Testis (tissue), 2 donors: ENCODE measurements at regions not wholly inside any gene's neighbourhood (a gene's known extent, or its start where the extent isn't known, plus 50 kb on each side); places are given as distances from the start of the nearest gene placed in this dataset.

ENCODE experiments used
- DNase-seq: peaks from one replicate; pipeline ENCODE4 v3.0.0-alpha.2; 2019
- H3K27ac ChIP-seq, 2 donors: fragments of 200-600 bp; sonication (generic); one replicate each; pipeline ENCODE4 v1.5.1; 2019
- H3K27me3 ChIP-seq: fragments of 200-600 bp; sonication (generic); one replicate; pipeline ENCODE4 v1.5.1; 2019
- H3K36me3 ChIP-seq: fragments of 200-600 bp; sonication (generic); one replicate; pipeline ENCODE4 v1.5.1; 2017; ENCODE audit warnings: low read depth; ENCODE audit errors: missing control alignments
- H3K4me1 ChIP-seq: fragments of 200-600 bp; sonication (generic); one replicate; pipeline ENCODE4 v1.5.1; 2019
- H3K4me3 ChIP-seq, 2 donors: fragments of 200-600 bp; sonication (generic); one replicate each; pipeline ENCODE4 v1.5.1; 2017 to 2019
- H3K9me3 ChIP-seq: fragments of 200-600 bp; sonication (generic); one replicate; pipeline ENCODE4 v1.5.1; 2017
- CTCF ChIP-seq, 3 experiments: fragments of 450-650 bp in 2 of 3; fragments of 200-600 bp in 1 of 3; sonication (generic) in 1 of 3; IDR thresholded peaks; one replicate each; pipeline ENCODE4 v1.5.1; 2016 to 2019; ENCODE audit warnings: antibody characterized with exemption in 3 of 3, mild to moderate bottlenecking in 2 of 3, moderate library complexity in 1 of 3
- POLR2A ChIP-seq: fragments of 450-650 bp; IDR thresholded peaks from one replicate; pipeline ENCODE4 v1.6.1; 2017; ENCODE audit warnings: antibody characterized with exemption, mild to moderate bottlenecking, moderate library complexity
- WGBS, 2 donors: methylation state at CpG; one replicate each; pipeline ENCODE4 v1.1.5; 2018; 5-methylcytosine and 5-hydroxymethylcytosine counted together
- intact Hi-C: fragments of 100-400 bp; cut with DNase I; formaldehyde crosslinking; loops from one replicate; pipeline ENCODE4 v1.15.1; 2023; ENCODE audit warnings: low total_unique reads

DNA sequence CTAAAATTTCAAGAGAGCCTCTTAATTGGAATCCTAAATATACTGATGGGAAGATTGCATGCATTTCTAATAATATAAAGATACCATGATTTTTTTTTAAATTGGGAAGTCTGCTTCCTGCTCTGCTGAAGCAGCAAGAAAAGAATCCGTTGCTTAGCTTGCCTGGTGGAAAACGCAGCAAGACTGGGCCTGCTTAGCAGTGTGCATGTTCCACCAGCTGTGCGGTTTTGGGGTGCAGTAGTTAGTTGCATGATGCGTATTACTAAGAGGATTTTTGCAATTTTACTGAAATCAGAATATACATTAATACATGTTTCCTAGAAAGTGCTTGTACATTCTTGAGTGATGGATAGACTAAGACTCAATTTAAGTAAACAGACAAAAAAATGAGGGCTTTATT, 319.9 kb downstream of the CMPK2 start:
- DNase-seq, result no peak
- 91 to 94% methylated on average over 4 of the region's 4 CpGs for WGBS, 2 donors
- intact Hi-C loops, result no loop called here

DNA sequence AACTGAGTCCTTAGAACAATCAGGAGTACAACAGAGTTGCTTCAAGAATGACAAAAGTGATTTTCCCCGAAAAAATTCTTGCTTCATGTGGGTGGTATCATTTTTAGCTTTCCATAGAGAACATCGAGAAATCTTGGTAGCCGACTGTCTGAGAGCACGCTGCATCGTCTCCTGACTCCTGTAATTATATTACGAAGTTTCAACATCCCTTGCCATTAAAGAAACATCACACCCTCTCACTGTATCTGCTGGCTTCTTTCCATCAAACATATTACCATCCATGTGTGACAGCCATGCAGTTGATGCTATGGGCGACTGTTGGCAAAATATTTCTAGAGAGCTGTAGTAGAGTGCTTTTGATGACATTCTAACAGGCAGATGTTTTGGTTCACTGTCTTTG, 311.2 kb downstream of the CMPK2 start:
- Histone ChIP-seq H3K27ac (no peak overlapping the region), H3K4me3 (no peak overlapping the region), H3K9me3 (no peaks in the 10 kb centered on the region), H3K27me3 (no peaks in the 10 kb centered on the region), H3K36me3 (no peaks in the 10 kb centered on the region), H3K4me1 (no peaks in the 10 kb centered on the region)
- intact Hi-C loops, result no loop called here
- WGBS, 2 donors, result 85 to 91% methylated on average over 7 of the region's 7 CpGs
- no peak for DNase-seq
- TF ChIP-seq CTCF (IDR thresholded peaks at IDR 0.05) (no peak), POLR2A (no peak)

More for the DNA sequence above, 319.9 kb downstream of the CMPK2 start:
- H3K4me3 ChIP-seq, result no peak overlapping the region
- no peaks in the 10 kb centered on the region for H3K27me3 ChIP-seq
- no peaks in the 10 kb centered on the region for H3K4me1 ChIP-seq
- TF ChIP-seq CTCF (IDR thresholded peaks at IDR 0.05) (no peak), POLR2A (no peak)
- no peaks in the 10 kb centered on the region for H3K36me3 ChIP-seq
- no peak overlapping the region for H3K27ac ChIP-seq
- no peaks in the 10 kb centered on the region for H3K9me3 ChIP-seq

- Histone ChIP-seq H3K4me1 (no peaks in the 10 kb centered on the region), H3K27me3 (no peaks in the 10 kb centered on the region), H3K27ac (no peak overlapping the region), H3K4me3 (no peak overlapping the region), H3K9me3 (no peaks in the 10 kb centered on the region), H3K36me3 (no peaks in the 10 kb centered on the region)
- DNase-seq, result no peak
- intact Hi-C loops, result no loop called here
- TF ChIP-seq POLR2A, result no peak
- no peak for TF ChIP-seq CTCF (IDR thresholded peaks at IDR 0.05)
- WGBS, 2 donors, result 63 to 77% methylated on average over 3 of the region's 3 CpGs
These were observed 309.0 kb downstream of the CMPK2 start for GRCh38 chr2:6556755-6557154.

- H3K4me1 ChIP-seq, result no peaks in the 10 kb centered on the region
- no peaks in the 10 kb centered on the region for H3K27me3 ChIP-seq
- no peak for DNase-seq
- no peak overlapping the region for H3K4me3 ChIP-seq
- H3K27ac ChIP-seq, result no peak overlapping the region
- TF ChIP-seq POLR2A, result no peak
- no peak for TF ChIP-seq CTCF (IDR thresholded peaks at IDR 0.05)
- no peaks in the 10 kb centered on the region for H3K36me3 ChIP-seq
- intact Hi-C loops, result no loop called here
- no peaks in the 10 kb centered on the region for H3K9me3 ChIP-seq
These were observed 308.0 kb downstream of the CMPK2 start for GRCh38 chr2:6557737-6558136.

GRCh38 chr2:6562771-6563170, 302.9 kb downstream of the CMPK2 start:
- H3K27me3 ChIP-seq, result no peaks in the 10 kb centered on the region
- 77 to 82% methylated on average over 7 of the region's 7 CpGs for WGBS, 2 donors
- no peaks in the 10 kb centered on the region for H3K9me3 ChIP-seq
- DNase-seq, result no peak
- H3K4me3 ChIP-seq, result no peak overlapping the region
- intact Hi-C loops, result no loop called here
- H3K36me3 ChIP-seq, result no peaks in the 10 kb centered on the region
- no peaks in the 10 kb centered on the region for H3K4me1 ChIP-seq
- no peak for TF ChIP-seq CTCF (IDR thresholded peaks at IDR 0.05)
- TF ChIP-seq POLR2A, result no peak
- no peak overlapping the region for H3K27ac ChIP-seq
